H1 (cell line): ENCODE measurements at regions not wholly inside any gene's neighbourhood (a gene's known extent, or its start where the extent isn't known, plus 50 kb on each side); places are given as distances from the start of the nearest gene placed in this dataset.

Experiments
- CTCF ChIA-PET: fragments of 300-600 bp; sonication (Branson Sonifier 250); formaldehyde crosslinking; loops from one replicate; lab custom pipeline; 2021; ENCODE audit not compliant: partially characterized antibody; lab: Charles Lee
- POLR2A ChIA-PET: fragments of 300-600 bp; sonication (Branson Sonifier 250); formaldehyde crosslinking; loops from one replicate; lab custom pipeline; 2021; ENCODE audit warnings: inconsistent platforms; ENCODE audit not compliant: partially characterized antibody; lab: Charles Lee
- DNase-seq, 2 experiments: peaks; one replicate each; pipeline versions ENCODE4 v3.0.0 to v3.0.0-alpha.2; 2010 to 2022; ENCODE audit warnings: low spot score in 2 of 2, low read depth in 1 of 2, mixed read lengths in 1 of 2
- FAIRE-seq: peaks from 2 replicates; lab custom pipeline; 2011; peaks lifted over from hg19 to GRCh38; lab: Jason Lieb, UNC
- H2AFZ ChIP-seq: 2 replicates; pipeline ENCODE4 v1.8.1; 2012; ENCODE audit warnings: low read length, inconsistent platforms
- H2AK5ac ChIP-seq: 2 replicates; pipeline ENCODE4 v1.6.1; 2013; ENCODE audit warnings: low read depth, low read length
- H2BK120ac ChIP-seq: replicated peaks from 2 replicates; pipeline ENCODE3; 2013; ENCODE audit warnings: low read depth, low read length, inconsistent platforms
- H2BK12ac ChIP-seq: 2 replicates; pipeline ENCODE4 v1.6.1; 2013; ENCODE audit warnings: low read depth, low read length
- H2BK15ac ChIP-seq: 2 replicates; pipeline ENCODE4 v1.6.1; 2013; ENCODE audit warnings: low read length
- H2BK20ac ChIP-seq: 2 replicates; pipeline ENCODE4 v1.6.1; 2013; ENCODE audit warnings: low read length
- H2BK5ac ChIP-seq: 2 replicates; pipeline ENCODE4 v1.6.1; 2013; ENCODE audit warnings: low read depth, low read length
- H3K14ac ChIP-seq: 2 replicates; pipeline ENCODE4 v1.6.1; 2013; ENCODE audit warnings: inconsistent platforms; ENCODE audit not compliant: insufficient read length
- H3K18ac ChIP-seq: 2 replicates; pipeline ENCODE4 v1.6.1; 2013; ENCODE audit warnings: low read length; ENCODE audit errors: extremely low read depth
- H3K23ac ChIP-seq: 2 replicates; pipeline ENCODE4 v1.6.1; 2013; ENCODE audit warnings: inconsistent platforms; ENCODE audit not compliant: insufficient read length
- H3K23me2 ChIP-seq: 2 replicates; pipeline ENCODE4 v1.6.1; 2013; ENCODE audit warnings: low read depth, low read length
- H3K27ac ChIP-seq: 2 replicates; pipeline ENCODE4 v1.6.1; 2011; ENCODE audit warnings: low read depth, low read length, inconsistent platforms
- H3K27me3 ChIP-seq, 4 experiments: replicated peaks in 1 of 4; 1 replicate in 1 of 4; 2 replicates in 3 of 4; pipeline versions ENCODE4 v1.6.1 to v1.8.1; 2011 to 2013; ENCODE audit warnings: low read length in 3 of 4, mild to moderate bottlenecking in 3 of 4, inconsistent platforms in 2 of 4, mixed read lengths in 2 of 4, moderate library complexity in 1 of 4; ENCODE audit not compliant: control insufficient read depth in 3 of 4, insufficient read depth in 3 of 4; ENCODE audit errors: extremely low read depth in 1 of 4
- H3K36me3 ChIP-seq, 4 experiments: 2 replicates each; pipeline versions ENCODE4 v1.6.1 to v1.8.1; 2011 to 2013; ENCODE audit warnings: mild to moderate bottlenecking in 4 of 4, low read length in 3 of 4, moderate library complexity in 2 of 4, control low read depth in 1 of 4, inconsistent platforms in 1 of 4; ENCODE audit not compliant: insufficient read depth in 4 of 4, control insufficient read depth in 2 of 4
- H3K4ac ChIP-seq: replicated peaks from 2 replicates; pipeline ENCODE3; 2013; ENCODE audit warnings: low read length, low read depth, mixed read lengths, inconsistent platforms; ENCODE audit not compliant: insufficient read length
- H3K4me1 ChIP-seq, 4 experiments: replicated peaks in 1 of 4; 1 replicate in 1 of 4; 2 replicates in 3 of 4; pipeline versions ENCODE4 v1.6.1 to v1.8.1; 2011 to 2013; ENCODE audit warnings: low read length in 3 of 4, inconsistent platforms in 2 of 4, mixed read lengths in 1 of 4; ENCODE audit not compliant: insufficient read depth in 4 of 4, control insufficient read depth in 3 of 4
- H3K4me2 ChIP-seq, 2 experiments: 2 replicates each; pipeline versions ENCODE4 v1.6.1 to v1.8.1; 2011 to 2013; ENCODE audit warnings: low read depth in 2 of 2, low read length in 2 of 2, control low read depth in 1 of 2, inconsistent platforms in 1 of 2, mild to moderate bottlenecking in 1 of 2; ENCODE audit not compliant: insufficient read depth in 1 of 2
- H3K4me3 ChIP-seq, 4 experiments: fragments of 200-600, 300-600 bp in 1 of 4; sonication (generic), shearing (Covaris generic), sonication (Bioruptor Twin) in 1 of 4; 2 replicates each; pipeline versions ENCODE4 v1.5.1 to v1.8.1; 2011 to 2016; ENCODE audit warnings: low read length in 4 of 4, low read depth in 3 of 4, control low read depth in 2 of 4, inconsistent platforms in 2 of 4, mild to moderate bottlenecking in 2 of 4, mixed read lengths in 1 of 4, moderate library complexity in 1 of 4; ENCODE audit not compliant: insufficient read depth in 2 of 4; ENCODE audit errors: extremely low read depth in 1 of 4
- H3K56ac ChIP-seq: replicated peaks from 2 replicates; pipeline ENCODE3; 2013; ENCODE audit warnings: low read depth, mild to moderate bottlenecking, mixed read lengths, low read length, inconsistent platforms; ENCODE audit not compliant: insufficient read length
- H3K79me1 ChIP-seq: 2 replicates; pipeline ENCODE4 v1.6.1; 2013; ENCODE audit warnings: low read depth, low read length, control low read depth
- H3K79me2 ChIP-seq, 2 experiments: 2 replicates each; pipeline versions ENCODE4 v1.6.1 to v1.8.1; 2012 to 2013; ENCODE audit warnings: low read length in 2 of 2, mild to moderate bottlenecking in 2 of 2, inconsistent platforms in 1 of 2; ENCODE audit not compliant: insufficient read depth in 2 of 2, control insufficient read depth in 1 of 2
- H3K9ac ChIP-seq, 4 experiments: replicated peaks in 1 of 4; 1 replicate in 1 of 4; 2 replicates in 3 of 4; pipeline versions ENCODE4 v1.6.1 to v1.8.1; 2011 to 2013; ENCODE audit warnings: low read depth in 3 of 4, low read length in 3 of 4, control low read depth in 2 of 4, mild to moderate bottlenecking in 2 of 4, moderate library complexity in 2 of 4, inconsistent platforms in 1 of 4; ENCODE audit errors: extremely low read depth in 1 of 4
- H3K9me3 ChIP-seq, 2 experiments: 2 replicates each; pipeline versions ENCODE4 v1.6.1 to v1.8.1; 2012 to 2013; ENCODE audit warnings: mild to moderate bottlenecking in 2 of 2, moderate library complexity in 2 of 2, control low read depth in 1 of 2, inconsistent platforms in 1 of 2, low read depth in 1 of 2, low read length in 1 of 2, mixed read lengths in 1 of 2; ENCODE audit not compliant: insufficient read depth in 2 of 2
- H4K20me1 ChIP-seq, 2 experiments: replicated peaks in 1 of 2; 2 replicates each; pipeline versions ENCODE3 to v1.8.1; 2011 to 2013; ENCODE audit warnings: inconsistent platforms in 2 of 2, low read length in 2 of 2, mild to moderate bottlenecking in 1 of 2; ENCODE audit not compliant: insufficient read depth in 2 of 2, control insufficient read depth in 1 of 2
- H4K5ac ChIP-seq: 2 replicates; pipeline ENCODE4 v1.6.1; 2013; ENCODE audit warnings: low read length, low read depth, mixed read lengths, inconsistent platforms; ENCODE audit not compliant: insufficient read length
- H4K8ac ChIP-seq: 2 replicates; pipeline ENCODE4 v1.8.0; 2013; ENCODE audit warnings: mild to moderate bottlenecking, moderate library complexity, low read length, inconsistent platforms; ENCODE audit not compliant: insufficient read depth; ENCODE audit errors: extremely low read depth
- H4K91ac ChIP-seq: replicated peaks from 2 replicates; pipeline ENCODE3; 2013; ENCODE audit warnings: low read length, mixed read lengths, inconsistent platforms; ENCODE audit not compliant: insufficient read length
- E2F6 ChIP-seq: IDR thresholded peaks from 2 replicates; pipeline ENCODE4 v1.6.1; 2012; ENCODE audit warnings: inconsistent platforms
- JUND ChIP-seq: IDR thresholded peaks from 2 replicates; pipeline ENCODE4 v1.6.1; 2011; ENCODE audit warnings: mild to moderate bottlenecking, improper control_type of control experiment, low read length
- KDM4A ChIP-seq: IDR thresholded peaks from one replicate; pipeline ENCODE4 v1.7.1; 2012; ENCODE audit warnings: low read depth, mild to moderate bottlenecking, moderate library complexity, low read length, inconsistent platforms; ENCODE audit not compliant: severe bottlenecking
- NRF1 ChIP-seq: IDR thresholded peaks from 2 replicates; pipeline ENCODE4 v1.6.1; 2011; ENCODE audit warnings: mild to moderate bottlenecking, low read depth, low read length, improper control_type of control experiment
- PHF8 ChIP-seq: fragments of 200-600 bp; sonication (generic); conservative IDR thresholded peaks from 2 replicates; pipeline ENCODE4 v1.7.1; 2012; ENCODE audit warnings: low read depth, mild to moderate bottlenecking, inconsistent platforms, low read length, moderate library complexity
- RFX5 ChIP-seq: IDR thresholded peaks from 2 replicates; pipeline ENCODE4 v1.6.1; 2011; ENCODE audit warnings: low read depth, low read length, improper control_type of control experiment, borderline replicate concordance
- RNF2 ChIP-seq: fragments of 200-900, 300-1000 bp; sonication (generic); IDR thresholded peaks from 2 replicates; pipeline ENCODE4 v1.7.1; 2016; ENCODE audit warnings: borderline replicate concordance, low read depth, mild to moderate bottlenecking, antibody characterized with exemption, low read length; ENCODE audit not compliant: poor library complexity, severe bottlenecking; ENCODE audit errors: missing control alignments
- SIN3A ChIP-seq, 2 experiments: IDR thresholded peaks in 1 of 2; conservative IDR thresholded peaks in 1 of 2; 2 replicates each; pipeline ENCODE4 v1.6.1; 2011 to 2012; ENCODE audit warnings: low read length in 2 of 2, improper control_type of control experiment in 1 of 2, low read depth in 1 of 2, mild to moderate bottlenecking in 1 of 2
- SP2 ChIP-seq: IDR thresholded peaks from 2 replicates; pipeline ENCODE4 v1.6.1; 2012; ENCODE audit warnings: mild to moderate bottlenecking, low read length, inconsistent platforms
- SP4 ChIP-seq: IDR thresholded peaks from 2 replicates; pipeline ENCODE4 v1.6.1; 2012; ENCODE audit warnings: low read length, inconsistent platforms
- TEAD4 ChIP-seq: IDR thresholded peaks from 2 replicates; pipeline ENCODE4 v1.6.1; 2012; ENCODE audit warnings: low read depth, low read length, inconsistent platforms, mixed read lengths
- WGBS, 2 experiments: shearing (Covaris generic) in 1 of 2; methylation state at CpG; one replicate each; pipeline versions ENCODE4 v1.1.6 to v1.1.7; 2013 to 2015; ENCODE audit warnings: low lambda C conversion rate in 2 of 2, mixed read lengths in 2 of 2, inconsistent platforms in 1 of 2, low coverage in 1 of 2, missing lambda C conversion rate in 1 of 2; ENCODE audit not compliant: insufficient replicate concordance in 2 of 2, insufficient coverage in 1 of 2, insufficient read length in 1 of 2; ENCODE audit errors: extremely low coverage in 1 of 2, missing lambda C conversion rate in 1 of 2; 5-methylcytosine and 5-hydroxymethylcytosine counted together

DNA sequence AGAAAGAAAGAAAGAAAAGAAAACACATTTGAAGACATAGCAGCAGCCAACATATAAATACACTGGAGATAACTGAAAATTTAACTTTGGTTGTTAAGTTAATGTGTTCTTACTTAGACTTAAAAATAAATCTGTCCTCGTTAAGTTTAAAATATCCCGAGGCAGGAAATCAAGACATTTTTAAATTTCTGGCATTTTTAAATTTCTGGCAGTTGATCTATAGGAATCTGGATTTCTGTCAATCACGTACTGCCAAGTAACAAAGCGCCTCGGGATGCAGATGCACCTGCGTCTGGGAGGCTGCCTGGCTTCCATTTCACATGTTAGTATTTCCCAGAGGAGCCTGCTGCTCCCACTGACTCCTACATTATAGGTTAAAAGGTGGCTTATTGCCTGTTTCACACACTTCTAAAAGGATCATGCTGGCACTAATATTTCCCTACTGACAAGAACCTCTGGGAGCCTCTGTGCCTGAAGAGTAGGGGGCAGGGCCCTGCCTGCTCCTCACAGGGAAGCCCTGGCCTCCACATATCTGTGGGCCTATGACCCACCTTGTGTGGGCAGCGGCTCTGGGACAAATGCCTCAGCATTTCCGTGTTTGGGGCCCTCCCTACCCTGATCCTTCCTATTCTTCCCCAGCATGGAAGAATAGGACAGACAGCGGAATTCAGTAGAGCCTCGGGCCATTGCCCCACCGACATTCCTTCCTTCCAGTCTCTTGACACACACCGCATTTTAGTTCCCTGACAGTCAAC lies 62.8 kb upstream of the ATP12A start:
- no peak overlapping the region for H3K4me2 ChIP-seq
- H3K9me3 ChIP-seq: no peaks in the 10 kb centered on the region
- no peak overlapping the region for H3K14ac ChIP-seq
- H2BK15ac ChIP-seq: no peak overlapping the region
- H2AFZ ChIP-seq: no peak overlapping the region; the same call in 1 of the 2 replicates
- no peaks in the 10 kb centered on the region for H3K79me1 ChIP-seq
- H3K36me3 ChIP-seq: no peaks in the 10 kb centered on the region
- no peak overlapping the region for H3K9ac ChIP-seq
- H3K23me2 ChIP-seq: no peaks in the 10 kb centered on the region
- no peak overlapping the region for H2BK120ac ChIP-seq
- TF ChIP-seq RFX5: no peak
- TF ChIP-seq KDM4A: no peak
- TF ChIP-seq TEAD4: no peak
- TF ChIP-seq SP2: no peak
- TF ChIP-seq SP4: no peak
- TF ChIP-seq JUND: no peak
- TF ChIP-seq NRF1: no peak
- no peak for TF ChIP-seq E2F6
- no peak for TF ChIP-seq SIN3A (conservative IDR thresholded peaks at IDR 0.05 in 1 of 2, IDR thresholded peaks at IDR 0.05 in 1 of 2; ENCODE audit: low read depth in 1 of 2, low read length in 2 of 2)
- no peak for TF ChIP-seq RNF2
- no peak for TF ChIP-seq PHF8
- H3K27ac ChIP-seq: no peak overlapping the region
- H3K56ac ChIP-seq: no peak overlapping the region
- no peak overlapping the region for H2BK12ac ChIP-seq
- H4K5ac ChIP-seq: no peak overlapping the region
- H4K91ac ChIP-seq: no peak overlapping the region
- ChIA-PET CTCF (interaction anchor here (1.5 to 13.2 kb wide), 2 partner anchors 8 to 11 kb away, joined by 10 to 141 read pairs; no protein-coding TSS in a partner anchor), POLR2A (interaction anchor here (1.2 kb wide), 1 partner anchor 10 kb away, joined by 3 read pairs; no protein-coding TSS in a partner anchor)
- no peak overlapping the region for H3K23ac ChIP-seq
- H3K4ac ChIP-seq: no peak overlapping the region
- H4K20me1 ChIP-seq: no peaks in the 10 kb centered on the region
- no peak overlapping the region for H2BK20ac ChIP-seq
- DNase-seq (no peak), FAIRE-seq (no peak)
- no peak overlapping the region for H4K8ac ChIP-seq
- H2BK5ac ChIP-seq: no peak overlapping the region
- 0 out of 2 replicates have a peak overlapping the region, but pooled peaks have one; percentile 10 for H2AK5ac ChIP-seq
- H3K4me3 ChIP-seq: no peak overlapping the region
- no peaks in the 10 kb centered on the region for H3K27me3 ChIP-seq
- H3K79me2 ChIP-seq: no peaks in the 10 kb centered on the region
- 86% methylated on average over 12 of the region's 12 CpGs; no CpG with 5 or more reads in 1 of the 2 experiments for WGBS, 2 experiments
- peaks cover 0 to 4% (median 0%) of the 10 kb centered on the region in 4 experiments; a peak in 3 of 7 replicates for H3K4me1 ChIP-seq
- H3K18ac ChIP-seq: no peak overlapping the region
